ENCODE measurements at regions not wholly inside any gene's neighbourhood (a gene's known extent, or its start where the extent isn't known, plus 50 kb on each side); places are given as distances from the start of the nearest gene placed in this dataset.

DNA sequence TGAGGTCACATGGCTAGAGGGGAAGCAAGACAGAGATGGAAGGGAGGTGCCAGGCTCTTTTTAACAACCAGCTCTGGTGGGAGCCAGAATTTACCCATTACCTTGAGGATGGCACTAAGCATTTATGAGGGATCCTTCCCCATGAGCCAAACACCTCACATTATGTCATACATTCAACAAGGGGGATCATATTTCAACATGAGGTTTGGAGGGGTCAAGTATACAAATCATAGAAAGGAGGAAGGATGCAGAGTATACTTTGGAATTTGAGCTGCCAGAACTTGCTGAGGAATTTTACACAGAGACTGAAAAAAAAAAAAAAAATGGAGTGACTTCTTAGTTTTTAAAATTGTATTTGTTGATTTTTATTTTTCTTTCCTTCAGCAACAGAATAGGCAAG lies 891.4 kb downstream of the CCDC85A start:
- Histone ChIP-seq H2BK20ac (ENCODE audit: low read length) (no peak overlapping the region), H2BK120ac (replicated peaks; ENCODE audit: low read depth, low read length) (no peak overlapping the region), H4K5ac (ENCODE audit: insufficient read length, low read depth, low read length) (no peak overlapping the region), H3K23ac (ENCODE audit: insufficient read length) (no peak overlapping the region), H3K79me2 (ENCODE audit: control insufficient read depth in 1 of 2, insufficient read depth in 2 of 2, low read length in 2 of 2) (no peaks in the 10 kb centered on the region), H3K4me1 (replicated peaks in 1 of 4; ENCODE audit: control insufficient read depth in 3 of 4, insufficient read depth in 4 of 4, low read length in 3 of 4) (no peaks in the 10 kb centered on the region), H3K4me2 (ENCODE audit: insufficient read depth in 1 of 2, low read depth in 2 of 2, low read length in 2 of 2) (no peak overlapping the region), H4K8ac (ENCODE audit: extremely low read depth, insufficient read depth, low read length) (no peak overlapping the region), H3K18ac (ENCODE audit: extremely low read depth, low read length) (no peak overlapping the region), H3K9ac (replicated peaks in 1 of 4; ENCODE audit: extremely low read depth in 1 of 4, low read depth in 3 of 4, low read length in 3 of 4) (no peak overlapping the region), H3K23me2 (ENCODE audit: low read depth, low read length) (no peaks in the 10 kb centered on the region), H2BK12ac (ENCODE audit: low read depth, low read length) (no peak overlapping the region), H2AK5ac (ENCODE audit: low read depth, low read length) (no peak overlapping the region), H3K14ac (ENCODE audit: insufficient read length) (no peak overlapping the region), H2BK15ac (ENCODE audit: low read length) (no peak overlapping the region), H4K91ac (replicated peaks; ENCODE audit: insufficient read length, low read length) (no peak overlapping the region), H3K27me3 (replicated peaks in 1 of 4; ENCODE audit: control insufficient read depth in 3 of 4, extremely low read depth in 1 of 4, insufficient read depth in 3 of 4, low read length in 3 of 4) (no peaks in the 10 kb centered on the region), H2AFZ (ENCODE audit: low read length) (peak overlapping the region; percentile 73; the same call in 1 of the 2 replicates), H2BK5ac (ENCODE audit: low read depth, low read length) (no peak overlapping the region), H4K20me1 (replicated peaks in 1 of 2; ENCODE audit: control insufficient read depth in 1 of 2, insufficient read depth in 2 of 2, low read length in 2 of 2) (no peaks in the 10 kb centered on the region), H3K4me3 (ENCODE audit: extremely low read depth in 1 of 4, insufficient read depth in 2 of 4, low read depth in 3 of 4, low read length in 4 of 4) (no peak overlapping the region), H3K4ac (replicated peaks; ENCODE audit: insufficient read length, low read depth, low read length) (no peak overlapping the region), H3K79me1 (ENCODE audit: low read depth, low read length) (no peaks in the 10 kb centered on the region), H3K9me3 (ENCODE audit: insufficient read depth in 2 of 2, low read depth in 1 of 2, low read length in 1 of 2) (no peaks in the 10 kb centered on the region), H3K56ac (replicated peaks; ENCODE audit: insufficient read length, low read depth, low read length) (no peak overlapping the region), H3K27ac (ENCODE audit: low read depth, low read length) (no peak overlapping the region), H3K36me3 (ENCODE audit: control insufficient read depth in 2 of 4, insufficient read depth in 4 of 4, low read length in 3 of 4) (no peaks in the 10 kb centered on the region)
- ChIA-PET POLR2A (ENCODE audit: partially characterized antibody) (no interaction called here), CTCF (ENCODE audit: partially characterized antibody) (no interaction called here)
- TF ChIP-seq MAFK (IDR thresholded peaks at IDR 0.05; ENCODE audit: low read depth, low read length): no peak
- TF ChIP-seq KDM5A (IDR thresholded peaks at IDR 0.05; ENCODE audit: low read length): no peak
- no peak for TF ChIP-seq ZNF274 (IDR thresholded peaks at IDR 0.05; ENCODE audit: borderline replicate concordance, extremely low read depth, low read length)
- TF ChIP-seq HDAC2 (IDR thresholded peaks at IDR 0.05; ENCODE audit: borderline replicate concordance in 1 of 2, low read depth in 2 of 2, low read length in 2 of 2): no peak
- TF ChIP-seq SUZ12 (IDR thresholded peaks at IDR 0.05; ENCODE audit: low read length): no peak
- TF ChIP-seq RXRA (IDR thresholded peaks at IDR 0.05; ENCODE audit: insufficient read depth, low read depth, low read length): no peak
- TF ChIP-seq RAD21 (IDR thresholded peaks at IDR 0.05 in 1 of 2, conservative IDR thresholded peaks at IDR 0.05 in 1 of 2; ENCODE audit: low read depth in 2 of 2, low read length in 2 of 2): no peak
- TF ChIP-seq SP4 (IDR thresholded peaks at IDR 0.05; ENCODE audit: low read length): no peak
- TF ChIP-seq SP2 (IDR thresholded peaks at IDR 0.05; ENCODE audit: low read length): no peak
- DNase-seq (ENCODE audit: low read depth in 1 of 2, low spot score in 2 of 2) (no peak), FAIRE-seq (no peak)

All from H1 (cell line).